HG02571 (cell line): ENCODE measurements at regions not wholly inside any gene's neighbourhood (a gene's known extent, or its start where the extent isn't known, plus 50 kb on each side); places are given as distances from the start of the nearest gene placed in this dataset.
"Not testable (repeated sequence)": the region's sequence is repeated elsewhere in the genome, so short reads cannot be mapped to it uniquely, and the experiment has no call there.

Experiments
- ATAC-seq: cut with Tn5 transposase; IDR thresholded peaks from one replicate; pipeline ENCODE4 v1.9.1; 2021; ENCODE audit warnings: mild to moderate bottlenecking, moderate library complexity; ENCODE audit not compliant: unreplicated experiment

GRCh38 chr10:84845628-84846261 is 517.4 kb downstream of the CCSER2 start:
- ATAC-seq = no peak

DNA sequence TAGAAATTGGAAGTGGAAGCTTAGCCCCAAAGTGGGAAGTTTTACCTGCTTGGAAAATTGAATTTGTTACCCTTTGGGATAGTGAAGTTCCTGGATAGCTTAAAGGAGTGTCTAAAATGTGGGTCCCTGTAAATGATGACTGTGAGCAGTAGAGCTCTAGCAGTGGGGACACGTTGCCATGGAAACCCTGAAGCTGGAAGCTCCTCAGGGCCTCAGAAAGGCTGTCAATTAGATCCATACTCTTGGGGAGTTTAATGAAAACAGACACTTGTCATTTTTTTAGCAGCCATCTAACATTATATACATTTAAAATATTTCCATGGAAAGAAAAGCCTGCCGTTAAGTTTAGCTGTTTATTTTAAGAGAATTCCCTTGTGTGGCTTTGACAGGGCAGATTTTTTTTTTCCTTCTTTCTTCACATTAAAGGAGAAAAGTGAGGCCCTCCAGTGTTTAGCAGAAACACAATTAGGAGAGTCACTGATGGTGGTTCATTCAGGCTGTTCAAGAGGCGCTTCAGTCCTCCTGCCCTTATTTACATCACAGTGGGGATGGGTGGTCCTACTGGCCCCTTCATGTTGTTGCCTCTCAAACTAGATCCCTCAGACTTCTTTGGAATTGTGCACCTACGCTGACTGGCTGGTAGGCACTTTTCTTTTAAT is 518.4 kb downstream of the CCSER2 start:
- ATAC-seq = no peak

- no peak for ATAC-seq
Observed at GRCh38 chr10:84848967-84849366, 520.6 kb downstream of the CCSER2 start.

DNA sequence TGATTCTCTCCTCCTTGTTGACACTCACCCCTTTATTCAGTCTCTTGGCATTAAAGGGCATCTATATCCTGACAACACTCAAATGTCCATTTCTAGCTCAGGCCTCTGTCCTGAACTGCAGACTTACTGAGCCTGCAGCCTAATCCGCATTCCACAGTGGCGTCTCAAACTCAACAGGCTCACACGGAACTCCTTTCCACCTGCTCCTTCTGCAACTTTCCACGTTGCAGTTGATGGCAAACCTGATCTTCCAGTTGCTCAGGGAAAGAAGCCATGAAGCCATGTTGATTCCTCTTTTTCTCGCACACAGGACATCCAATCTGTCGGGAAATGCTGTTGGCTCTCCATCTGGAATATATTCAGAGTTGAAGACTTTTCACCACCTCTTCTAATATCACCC is 522.4 kb downstream of the CCSER2 start:
- no peak for ATAC-seq

- no peak for ATAC-seq
Observed at GRCh38 chr10:84854439-84854838, 526.0 kb downstream of the CCSER2 start.

- ATAC-seq = no peak
Observed at GRCh38 chr10:84860855-84861254, 532.5 kb downstream of the CCSER2 start.

DNA sequence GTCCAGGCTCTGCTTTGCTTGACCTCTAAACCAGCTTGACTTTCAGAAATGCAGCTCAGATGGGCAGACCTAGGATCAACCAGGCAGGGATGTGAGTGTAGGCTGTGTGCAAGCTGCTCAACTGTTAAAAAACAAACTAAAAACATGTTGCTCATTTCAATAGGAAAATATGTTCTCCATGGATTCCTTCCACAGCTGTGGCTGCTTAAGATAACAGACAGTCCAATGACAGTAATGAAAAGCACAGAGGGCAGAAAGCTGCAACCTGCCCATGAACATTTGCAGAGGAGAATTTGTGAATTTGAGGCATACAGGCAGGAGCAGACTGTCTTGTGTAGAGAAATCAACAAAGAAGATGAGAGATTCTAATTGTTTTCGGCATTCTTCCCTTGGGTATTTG is 534.2 kb downstream of the CCSER2 start:
- ATAC-seq = no peak

DNA sequence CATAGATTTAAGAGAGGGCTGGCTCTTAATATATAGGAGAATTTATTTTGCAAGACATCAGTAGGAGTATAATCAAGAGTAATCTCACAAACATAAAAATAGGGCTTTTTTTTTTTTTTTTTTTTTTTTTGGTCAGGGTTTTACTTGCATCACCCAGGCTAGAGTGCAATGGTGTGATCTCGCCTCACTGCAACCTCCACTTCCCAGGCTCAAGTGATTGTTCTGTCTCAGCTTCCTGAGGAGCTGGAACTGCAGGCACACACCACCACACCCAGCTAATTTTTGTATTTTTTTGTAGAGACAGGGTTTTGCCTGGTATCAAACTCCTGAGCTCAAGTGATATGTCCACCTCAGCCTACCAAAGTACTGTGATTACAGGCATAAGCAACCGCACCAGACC is 535.3 kb downstream of the CCSER2 start:
- ATAC-seq = no peak

- ATAC-seq = no peak
Observed at GRCh38 chr10:84876116-84876999, 548.0 kb downstream of the CCSER2 start.

GRCh38 chr10:84879991-84880390 is 551.6 kb downstream of the CCSER2 start:
- no peak for ATAC-seq

DNA sequence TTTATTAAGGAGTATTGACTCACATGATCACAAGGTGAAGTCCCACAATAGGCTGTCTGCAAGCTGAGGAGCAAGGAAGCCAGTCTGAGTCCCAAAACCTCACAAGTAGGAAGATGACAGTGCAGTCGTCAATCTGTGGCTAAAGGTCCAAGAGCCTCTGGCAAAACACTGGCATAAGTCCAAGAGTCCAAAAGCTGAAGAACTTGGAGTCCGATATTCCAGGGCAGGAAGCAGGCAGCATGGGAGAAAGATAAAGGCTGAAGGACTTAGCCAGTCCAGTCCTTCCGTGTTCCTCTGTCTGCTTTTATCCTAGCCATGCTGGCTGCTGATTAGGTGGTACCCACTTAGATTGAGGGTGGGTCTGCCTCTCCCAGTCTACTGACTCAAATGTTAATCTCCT is 553.3 kb downstream of the CCSER2 start:
- not testable (repeated sequence) for ATAC-seq

- ATAC-seq = no peak
Observed at GRCh38 chr10:84890706-84891105, 562.3 kb downstream of the CCSER2 start.

DNA sequence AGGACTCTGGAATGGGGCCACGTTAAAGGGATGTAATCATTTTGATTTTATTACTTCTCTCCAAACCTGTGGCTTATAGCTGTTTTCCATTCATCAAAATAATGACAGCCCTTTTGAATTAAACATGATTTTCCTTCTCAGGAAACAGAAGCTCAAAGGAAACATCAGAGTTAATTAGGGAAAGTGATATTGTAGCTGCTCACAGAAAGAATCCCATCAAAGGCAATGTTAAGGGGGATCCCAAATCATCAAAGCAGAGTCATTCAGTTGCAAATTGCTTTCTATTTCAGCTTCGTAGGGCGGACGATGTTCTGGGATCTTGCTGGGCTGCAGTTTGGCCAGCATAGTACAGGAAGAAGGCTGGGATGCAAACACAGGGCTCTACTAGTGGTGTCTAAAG is 563.2 kb downstream of the CCSER2 start:
- no peak for ATAC-seq

- ATAC-seq = no peak
Observed at GRCh38 chr10:84895541-84895940, 567.2 kb downstream of the CCSER2 start.

DNA sequence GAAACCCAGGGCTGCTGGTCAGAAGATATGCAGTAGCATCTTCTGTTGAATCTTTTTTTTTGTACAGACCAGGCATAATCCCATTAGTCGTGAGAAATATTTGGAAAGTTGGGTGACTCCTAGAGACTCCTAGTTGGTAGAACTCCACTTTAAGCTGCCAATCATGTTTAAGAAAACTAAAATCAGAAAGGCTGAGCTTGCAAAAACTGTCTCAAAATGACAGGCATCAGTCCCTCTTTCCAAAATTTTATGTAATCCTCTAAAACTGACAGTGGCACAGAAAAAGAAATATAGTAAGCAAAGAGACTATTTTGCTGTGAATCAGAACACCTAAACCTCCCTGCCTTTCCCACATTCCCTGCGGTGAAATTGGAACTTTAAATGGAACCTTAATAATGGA is 568.5 kb downstream of the CCSER2 start:
- no peak for ATAC-seq

DNA sequence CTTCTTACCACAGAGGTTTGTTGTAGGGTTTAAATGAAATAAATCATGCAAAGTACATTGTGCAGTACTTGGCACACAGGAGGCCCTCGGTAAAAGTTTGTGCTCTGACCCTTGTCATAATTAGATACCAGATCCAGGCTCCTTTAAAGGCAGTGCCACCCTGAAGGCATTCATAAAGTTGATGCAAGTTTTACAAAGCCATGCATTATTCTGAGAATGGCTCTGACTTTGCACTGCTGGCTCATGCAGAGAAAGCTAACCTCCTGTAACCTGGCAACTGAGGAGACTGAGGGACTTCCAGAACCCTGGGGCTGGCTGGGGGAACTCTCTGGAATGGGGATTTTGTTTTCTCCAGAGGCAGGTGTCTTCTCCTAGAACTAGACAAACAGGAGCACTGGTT is 570.9 kb downstream of the CCSER2 start:
- no peak for ATAC-seq

DNA sequence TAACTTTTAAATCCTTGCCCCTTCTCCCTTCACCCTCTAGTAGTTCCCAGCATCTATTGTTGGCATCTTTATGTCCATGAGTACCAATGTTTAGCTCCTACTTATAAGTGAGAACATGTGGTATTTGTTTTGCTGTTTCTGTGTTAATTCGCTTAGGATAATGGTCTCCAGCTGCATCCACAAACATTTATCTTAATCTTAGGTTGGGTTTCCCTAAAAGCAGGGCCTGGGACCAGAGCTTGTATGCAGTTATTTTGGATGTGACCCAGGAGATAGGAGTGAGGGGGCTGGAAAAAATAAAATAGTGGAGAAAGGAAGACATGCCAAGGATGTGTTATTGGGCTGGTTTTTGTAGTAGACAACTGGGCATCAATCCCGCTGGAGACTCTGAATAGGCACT is 571.8 kb downstream of the CCSER2 start:
- no peak for ATAC-seq

GRCh38 chr10:84901885-84902284 is 573.5 kb downstream of the CCSER2 start:
- ATAC-seq = no peak

- ATAC-seq = no peak
Observed at GRCh38 chr10:84902553-84902952, 574.2 kb downstream of the CCSER2 start.

DNA sequence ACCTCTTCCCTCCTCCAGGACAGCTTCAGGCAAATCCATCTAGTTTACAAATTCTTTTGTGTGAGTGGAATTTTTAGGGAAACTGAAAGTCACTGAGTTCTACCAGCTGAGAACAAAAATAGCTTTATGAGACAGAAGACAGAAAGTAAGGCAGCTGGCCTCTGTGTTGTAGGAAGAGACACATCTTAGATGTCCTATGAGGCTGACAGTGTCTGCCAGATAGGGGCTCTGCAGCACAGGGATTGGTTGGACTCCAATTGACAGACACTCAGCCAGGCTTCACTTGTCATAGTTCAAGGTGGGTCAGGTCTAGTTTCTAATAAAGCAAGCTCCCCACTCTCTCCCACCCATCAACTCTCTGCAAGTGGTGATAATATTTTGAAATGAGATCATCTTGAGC is 574.9 kb downstream of the CCSER2 start:
- ATAC-seq = no peak

DNA sequence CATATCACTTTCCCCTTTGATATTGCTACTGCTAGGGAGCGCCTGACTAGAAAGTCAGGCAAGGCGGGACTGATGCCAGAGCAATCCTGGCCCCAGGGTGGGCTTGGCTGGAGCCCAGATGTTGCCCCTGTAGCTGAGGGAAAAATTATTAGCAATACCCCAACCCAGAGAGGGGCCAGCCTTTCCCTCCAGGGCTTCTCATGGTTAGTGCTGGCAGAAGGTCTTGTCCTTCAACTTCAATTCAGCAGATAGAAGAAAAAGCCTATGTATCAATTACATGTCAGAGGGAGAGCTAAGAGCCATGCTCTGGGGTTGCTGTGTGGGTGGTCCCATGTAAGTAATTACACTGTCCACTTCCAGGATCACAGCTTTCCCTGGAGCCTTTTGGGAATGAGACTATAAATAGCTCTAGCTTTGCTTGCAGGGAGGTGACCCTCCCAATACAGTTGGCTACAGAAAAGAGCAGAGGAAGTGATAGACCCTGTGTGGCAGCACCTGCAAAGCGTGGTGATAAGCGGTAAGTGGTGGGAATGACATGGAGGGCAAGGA is 579.1 kb downstream of the CCSER2 start:
- no peak for ATAC-seq

DNA sequence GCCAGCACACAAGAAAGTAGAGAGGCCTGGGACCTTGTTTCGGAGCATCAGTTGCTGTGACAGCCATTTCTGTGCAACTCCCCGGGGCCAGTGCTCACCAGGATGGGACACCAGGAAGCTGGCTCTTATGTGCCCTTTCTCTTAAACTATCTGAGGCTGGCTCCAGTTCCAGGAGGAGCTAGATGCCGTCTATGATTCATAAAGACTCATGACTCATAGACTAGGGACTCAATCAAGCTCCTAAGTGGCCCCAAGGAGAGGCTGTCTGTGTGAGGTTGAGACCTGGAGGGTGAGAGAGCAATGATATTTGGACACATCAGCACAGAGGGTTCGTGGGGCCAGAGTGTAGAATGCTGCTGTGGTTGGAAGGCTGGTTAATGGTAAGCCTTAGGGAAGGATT is 580.1 kb downstream of the CCSER2 start:
- ATAC-seq = no peak
